Osteocyte (in vitro differentiated cells): ENCODE measurements at regions not wholly inside any gene's neighbourhood (a gene's known extent, or its start where the extent isn't known, plus 50 kb on each side); places are given as distances from the start of the nearest gene placed in this dataset.

Experiments
- DNase-seq: peaks from one replicate; pipeline ENCODE4 v3.0.0; 2021; ENCODE audit warnings: mixed read lengths; ENCODE audit not compliant: unreplicated experiment; ENCODE audit errors: extremely low spot score
- H3K27ac Mint-ChIP-seq: one replicate; pipeline ENCODE4 v1.8.0; 2021; ENCODE audit warnings: mild to moderate bottlenecking, mixed read lengths; ENCODE audit not compliant: unreplicated experiment
- H3K27me3 Mint-ChIP-seq: one replicate; pipeline ENCODE4 v1.8.0; 2021; ENCODE audit warnings: mixed read lengths; ENCODE audit not compliant: unreplicated experiment
- H3K36me3 Mint-ChIP-seq: one replicate; pipeline ENCODE4 v1.8.0; 2021; ENCODE audit warnings: mixed read lengths; ENCODE audit not compliant: unreplicated experiment
- H3K4me1 Mint-ChIP-seq: one replicate; pipeline ENCODE4 v1.8.0; 2021; ENCODE audit warnings: mixed read lengths; ENCODE audit not compliant: unreplicated experiment
- H3K4me3 Mint-ChIP-seq: one replicate; pipeline ENCODE4 v1.8.0; 2021; ENCODE audit warnings: mild to moderate bottlenecking, moderate library complexity, mixed read lengths; ENCODE audit not compliant: unreplicated experiment
- H3K9me3 Mint-ChIP-seq: one replicate; pipeline ENCODE4 v1.8.0; 2021; ENCODE audit warnings: mixed read lengths; ENCODE audit not compliant: unreplicated experiment
- TF ChIP-seq, protein P1 (sequence below): fragments of 200-600 bp; sonication (generic); IDR thresholded peaks from 2 replicates; pipeline ENCODE4 v1.5.0; 2021; ENCODE audit warnings: antibody characterized with exemption, mild to moderate bottlenecking, moderate library complexity

DNA sequence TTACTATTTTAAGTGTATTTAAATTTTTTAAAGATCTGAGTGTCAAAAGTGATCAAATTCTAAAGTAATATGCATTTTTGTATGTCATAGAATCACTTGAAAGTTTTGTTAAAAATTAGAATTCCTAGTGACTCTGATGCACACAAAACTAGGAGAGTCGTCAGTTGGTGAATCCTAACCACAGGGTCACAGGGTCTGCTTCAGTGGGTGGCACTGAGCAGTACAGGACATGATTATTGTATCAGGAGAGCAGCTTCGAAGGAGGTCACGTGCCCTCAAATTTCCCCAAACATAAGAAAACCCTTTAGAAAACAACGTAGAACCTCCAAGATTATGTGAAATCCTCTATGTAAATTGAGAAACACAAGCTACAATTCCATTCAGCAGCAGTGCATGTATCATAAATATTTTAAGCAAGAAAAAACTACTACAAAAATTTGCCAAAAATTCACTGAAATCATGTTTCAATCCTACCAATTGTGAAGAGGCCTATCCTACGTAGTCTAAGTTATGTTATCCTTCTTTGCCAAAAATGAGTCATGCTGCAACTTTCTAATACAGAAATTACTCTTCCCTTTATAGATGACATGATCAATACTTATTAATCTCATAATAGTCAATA lies 323.6 kb downstream of the AASDHPPT start:
- no peaks in the 10 kb centered on the region for H3K27me3 Mint-ChIP-seq
- TF ChIP-seq, protein P1, sequence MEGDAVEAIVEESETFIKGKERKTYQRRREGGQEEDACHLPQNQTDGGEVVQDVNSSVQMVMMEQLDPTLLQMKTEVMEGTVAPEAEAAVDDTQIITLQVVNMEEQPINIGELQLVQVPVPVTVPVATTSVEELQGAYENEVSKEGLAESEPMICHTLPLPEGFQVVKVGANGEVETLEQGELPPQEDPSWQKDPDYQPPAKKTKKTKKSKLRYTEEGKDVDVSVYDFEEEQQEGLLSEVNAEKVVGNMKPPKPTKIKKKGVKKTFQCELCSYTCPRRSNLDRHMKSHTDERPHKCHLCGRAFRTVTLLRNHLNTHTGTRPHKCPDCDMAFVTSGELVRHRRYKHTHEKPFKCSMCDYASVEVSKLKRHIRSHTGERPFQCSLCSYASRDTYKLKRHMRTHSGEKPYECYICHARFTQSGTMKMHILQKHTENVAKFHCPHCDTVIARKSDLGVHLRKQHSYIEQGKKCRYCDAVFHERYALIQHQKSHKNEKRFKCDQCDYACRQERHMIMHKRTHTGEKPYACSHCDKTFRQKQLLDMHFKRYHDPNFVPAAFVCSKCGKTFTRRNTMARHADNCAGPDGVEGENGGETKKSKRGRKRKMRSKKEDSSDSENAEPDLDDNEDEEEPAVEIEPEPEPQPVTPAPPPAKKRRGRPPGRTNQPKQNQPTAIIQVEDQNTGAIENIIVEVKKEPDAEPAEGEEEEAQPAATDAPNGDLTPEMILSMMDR = no peak
- peaks cover under 1% of the 10 kb centered on the region for H3K9me3 Mint-ChIP-seq
- H3K27ac Mint-ChIP-seq = peak overlapping the region; percentile 44
- H3K4me1 Mint-ChIP-seq = peaks cover 42% of the 10 kb centered on the region
- H3K4me3 Mint-ChIP-seq = no peak overlapping the region
- no peak for DNase-seq
- no peaks in the 10 kb centered on the region for H3K36me3 Mint-ChIP-seq

- DNase-seq = no peak
- TF ChIP-seq, protein P1 = no peak
- H3K4me1 Mint-ChIP-seq = peaks cover 27% of the 10 kb centered on the region
- H3K4me3 Mint-ChIP-seq = no peak overlapping the region
- no peaks in the 10 kb centered on the region for H3K27me3 Mint-ChIP-seq
- no peaks in the 10 kb centered on the region for H3K9me3 Mint-ChIP-seq
- H3K27ac Mint-ChIP-seq = no peak overlapping the region
- no peaks in the 10 kb centered on the region for H3K36me3 Mint-ChIP-seq
Observed at GRCh38 chr11:106403751-106404150, 326.3 kb downstream of the AASDHPPT start.

- Mint-ChIP-seq H3K27me3 (no peaks in the 10 kb centered on the region), H3K9me3 (no peaks in the 10 kb centered on the region), H3K36me3 (no peaks in the 10 kb centered on the region), H3K27ac (no peak overlapping the region), H3K4me1 (no peaks in the 10 kb centered on the region), H3K4me3 (no peak overlapping the region)
- DNase-seq = no peak
- TF ChIP-seq, protein P1 = no peak
Observed at GRCh38 chr11:106409222-106409621, 331.8 kb downstream of the AASDHPPT start.

DNA sequence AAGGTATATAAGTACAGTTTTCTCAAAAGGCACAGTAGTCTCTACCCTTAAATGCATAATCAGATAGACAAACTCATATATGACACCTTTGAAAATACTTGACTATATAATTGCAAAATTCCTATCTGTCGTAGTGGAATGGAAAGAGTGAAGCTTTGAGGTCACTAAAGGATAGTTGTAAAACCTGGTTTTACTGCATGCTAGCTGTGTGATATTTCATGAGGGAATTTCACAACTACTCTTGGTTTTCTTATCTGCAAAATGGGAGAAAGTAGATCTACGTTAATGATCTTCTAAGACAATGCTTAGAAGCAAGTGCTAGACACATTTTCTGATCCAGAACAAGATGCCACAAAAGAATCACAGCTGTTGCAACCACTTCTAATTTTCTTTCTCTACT lies 332.2 kb downstream of the AASDHPPT start:
- Mint-ChIP-seq H3K36me3 (no peaks in the 10 kb centered on the region), H3K27ac (no peak overlapping the region), H3K4me1 (no peaks in the 10 kb centered on the region), H3K4me3 (no peak overlapping the region), H3K27me3 (no peaks in the 10 kb centered on the region), H3K9me3 (no peaks in the 10 kb centered on the region)
- TF ChIP-seq, protein P1 = no peak
- no peak for DNase-seq

DNA sequence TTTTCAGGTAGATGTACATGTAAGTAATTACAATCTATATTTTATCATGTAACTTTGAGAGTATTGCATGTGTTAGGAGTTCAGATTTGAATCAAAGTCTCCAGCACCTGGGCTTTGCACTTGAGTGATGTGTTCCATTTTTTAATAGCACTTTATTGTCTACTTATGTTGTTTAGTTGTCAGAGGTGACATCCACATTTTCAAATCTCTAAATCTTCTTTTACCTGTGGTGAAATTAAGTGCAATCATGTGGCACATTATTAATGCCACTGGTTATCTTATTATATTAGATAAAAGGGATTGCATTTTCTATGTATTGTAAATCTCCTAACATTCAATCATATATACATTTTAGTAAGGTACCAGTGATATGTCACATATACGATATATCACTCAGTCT lies 333.4 kb downstream of the AASDHPPT start:
- H3K4me3 Mint-ChIP-seq = no peak overlapping the region
- H3K36me3 Mint-ChIP-seq = no peaks in the 10 kb centered on the region
- TF ChIP-seq, protein P1 = no peak
- DNase-seq = no peak
- no peaks in the 10 kb centered on the region for H3K9me3 Mint-ChIP-seq
- H3K4me1 Mint-ChIP-seq = no peaks in the 10 kb centered on the region
- no peaks in the 10 kb centered on the region for H3K27me3 Mint-ChIP-seq
- no peak overlapping the region for H3K27ac Mint-ChIP-seq
